NCI-H1105 treated with DMSO at 0.1 percent for 48 hours (cell line): ENCODE measurements at regions not wholly inside any gene's neighbourhood (a gene's known extent, or its start where the extent isn't known, plus 50 kb on each side); places are given as distances from the start of the nearest gene placed in this dataset.
"Not testable (repeated sequence)": the region's sequence is repeated elsewhere in the genome, so short reads cannot be mapped to it uniquely, and the experiment has no call there.

Experiments
- DNase-seq: peaks from one replicate; lab custom pipeline; 2025; lab: John Stamatoyannopoulos, UW

GRCh38 chr3:22759636-22760310, 443.4 kb upstream of the UBE2E2 start:
- DNase-seq, result no peak

GRCh38 chr3:22765679-22766078, 437.4 kb upstream of the UBE2E2 start:
- DNase-seq, result no peak

- DNase-seq, result no peak
These were observed 425.3 kb upstream of the UBE2E2 start for GRCh38 chr3:22777834-22778233.

GRCh38 chr3:22779737-22780136, 423.4 kb upstream of the UBE2E2 start:
- no peak for DNase-seq

GRCh38 chr3:22792533-22792932, 410.6 kb upstream of the UBE2E2 start:
- no peak for DNase-seq

GRCh38 chr3:22795917-22796316, 407.2 kb upstream of the UBE2E2 start:
- DNase-seq, result no peak

- DNase-seq, result no peak
These were observed 404.7 kb upstream of the UBE2E2 start for GRCh38 chr3:22798461-22798860.

- no peak for DNase-seq
These were observed 383.9 kb upstream of the UBE2E2 start for GRCh38 chr3:22819209-22819608.

- DNase-seq, result no peak
These were observed 368.1 kb upstream of the UBE2E2 start for GRCh38 chr3:22835041-22835440.

GRCh38 chr3:22836131-22836530, 367.0 kb upstream of the UBE2E2 start:
- DNase-seq, result no peak

GRCh38 chr3:22843854-22844253, 359.3 kb upstream of the UBE2E2 start:
- no peak for DNase-seq

- peak; percentile 1 for DNase-seq
These were observed 356.6 kb upstream of the UBE2E2 start for GRCh38 chr3:22846566-22846965.

GRCh38 chr3:22849583-22849982, 353.5 kb upstream of the UBE2E2 start:
- not testable (repeated sequence) for DNase-seq

- no peak for DNase-seq
These were observed 346.3 kb upstream of the UBE2E2 start for GRCh38 chr3:22856811-22857210.

GRCh38 chr3:22858486-22858885, 344.6 kb upstream of the UBE2E2 start:
- no peak for DNase-seq

GRCh38 chr3:22859618-22860017, 343.5 kb upstream of the UBE2E2 start:
- DNase-seq, result no peak

GRCh38 chr3:22861426-22861825, 341.7 kb upstream of the UBE2E2 start:
- DNase-seq, result peak; percentile 20

GRCh38 chr3:22862111-22862510, 341.0 kb upstream of the UBE2E2 start:
- no peak for DNase-seq

GRCh38 chr3:22882834-22883233, 320.3 kb upstream of the UBE2E2 start:
- DNase-seq, result not testable (repeated sequence)

GRCh38 chr3:22885039-22885438, 318.1 kb upstream of the UBE2E2 start:
- no peak for DNase-seq

- DNase-seq, result no peak
These were observed 317.4 kb upstream of the UBE2E2 start for GRCh38 chr3:22885574-22886341.

- no peak for DNase-seq
These were observed 316.6 kb upstream of the UBE2E2 start for GRCh38 chr3:22886439-22887068.

GRCh38 chr3:22887664-22888291, 315.3 kb upstream of the UBE2E2 start:
- DNase-seq, result no peak
